ENCODE measurements at regions not wholly inside any gene's neighbourhood (a gene's known extent, or its start where the extent isn't known, plus 50 kb on each side); places are given as distances from the start of the nearest gene placed in this dataset.

DNA sequence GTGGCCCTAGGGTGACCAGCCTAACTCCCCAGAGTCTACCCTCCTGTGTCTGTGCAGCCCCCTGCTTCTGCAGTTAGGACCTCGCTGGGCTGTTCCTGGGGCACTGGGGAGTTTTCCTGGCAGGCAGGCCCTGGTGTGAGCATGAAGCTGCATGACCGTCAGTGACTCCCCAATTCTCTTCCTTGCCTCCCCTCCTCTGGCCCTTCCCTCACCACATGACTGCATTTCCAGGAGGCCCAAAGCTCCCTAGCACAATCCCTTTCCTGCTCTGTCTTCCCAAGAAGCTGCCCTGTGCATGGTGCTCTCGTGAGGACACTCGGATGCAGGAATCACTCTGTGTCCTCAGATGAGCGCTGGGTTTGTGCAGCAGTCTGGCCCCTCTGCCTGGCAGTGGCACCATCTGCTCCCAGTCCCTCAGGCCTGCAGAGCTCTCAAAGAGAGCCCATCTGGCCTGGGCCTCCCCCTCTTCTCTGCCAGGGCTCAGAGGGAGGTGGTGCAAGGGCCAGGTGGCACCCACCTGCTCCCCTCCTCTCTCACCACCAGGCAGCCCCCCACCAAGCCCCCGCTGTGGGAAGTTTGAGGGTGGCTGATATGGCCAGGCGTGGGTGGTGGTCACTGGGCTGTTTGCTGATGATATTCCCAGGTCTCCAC lies 125.6 kb upstream of the HS6ST1 start:
- no peaks in the 10 kb centered on the region for H3K27me3 ChIP-seq (ENCODE audit: control insufficient read depth in 1 of 2, insufficient read depth in 2 of 2, low read length in 2 of 2)
- DNase-seq (peak in 1 of 14 experiments; percentile 1), ATAC-seq (ENCODE audit: poor library complexity) (no peak)
- no peaks in the 10 kb centered on the region for H3K4me1 ChIP-seq (ENCODE audit: insufficient read depth, low read length)
- Mint-ChIP-seq H3K4me1 (ENCODE audit: low read depth) (no peaks in the 10 kb centered on the region), H3K9me3 (no peaks in the 10 kb centered on the region), H3K4me3 (no peak overlapping the region), H3K27me3 (no peaks in the 10 kb centered on the region), H3K36me3 (ENCODE audit: low read depth) (no peaks in the 10 kb centered on the region), H3K27ac (no peak overlapping the region)
- no peaks in the 10 kb centered on the region for H3K9me3 ChIP-seq (ENCODE audit: control insufficient read depth in 1 of 2, insufficient read depth in 1 of 2, low read length in 2 of 2)
- TF ChIP-seq, protein P1, sequence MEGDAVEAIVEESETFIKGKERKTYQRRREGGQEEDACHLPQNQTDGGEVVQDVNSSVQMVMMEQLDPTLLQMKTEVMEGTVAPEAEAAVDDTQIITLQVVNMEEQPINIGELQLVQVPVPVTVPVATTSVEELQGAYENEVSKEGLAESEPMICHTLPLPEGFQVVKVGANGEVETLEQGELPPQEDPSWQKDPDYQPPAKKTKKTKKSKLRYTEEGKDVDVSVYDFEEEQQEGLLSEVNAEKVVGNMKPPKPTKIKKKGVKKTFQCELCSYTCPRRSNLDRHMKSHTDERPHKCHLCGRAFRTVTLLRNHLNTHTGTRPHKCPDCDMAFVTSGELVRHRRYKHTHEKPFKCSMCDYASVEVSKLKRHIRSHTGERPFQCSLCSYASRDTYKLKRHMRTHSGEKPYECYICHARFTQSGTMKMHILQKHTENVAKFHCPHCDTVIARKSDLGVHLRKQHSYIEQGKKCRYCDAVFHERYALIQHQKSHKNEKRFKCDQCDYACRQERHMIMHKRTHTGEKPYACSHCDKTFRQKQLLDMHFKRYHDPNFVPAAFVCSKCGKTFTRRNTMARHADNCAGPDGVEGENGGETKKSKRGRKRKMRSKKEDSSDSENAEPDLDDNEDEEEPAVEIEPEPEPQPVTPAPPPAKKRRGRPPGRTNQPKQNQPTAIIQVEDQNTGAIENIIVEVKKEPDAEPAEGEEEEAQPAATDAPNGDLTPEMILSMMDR (IDR thresholded peaks at IDR 0.05), result no peak
- intact Hi-C loops (cut with DNase I, micrococcal nuclease), result no loop called here
- H3K27ac ChIP-seq (ENCODE audit: low read depth in 1 of 2, low read length in 2 of 2), result no peak overlapping the region
- CTCF ChIA-PET, result no interaction called here
- POLR2A ChIA-PET, result no interaction called here
- H3K4me3 ChIP-seq (ENCODE audit: low read length), result no peak overlapping the region
- H3K36me3 ChIP-seq (ENCODE audit: insufficient read depth, low read length), result no peaks in the 10 kb centered on the region

GRCh38 chr2:128444816-128445522 lies 126.3 kb upstream of the HS6ST1 start:
- Mint-ChIP-seq H3K36me3 (ENCODE audit: low read depth) (no peaks in the 10 kb centered on the region), H3K27me3 (no peaks in the 10 kb centered on the region), H3K9me3 (no peaks in the 10 kb centered on the region), H3K4me3 (no peak overlapping the region), H3K4me1 (ENCODE audit: low read depth) (no peaks in the 10 kb centered on the region), H3K27ac (no peak overlapping the region)
- ATAC-seq (ENCODE audit: poor library complexity) (no peak), DNase-seq (peak in 1 of 14 experiments; percentile 0)
- no peak overlapping the region for H3K4me3 ChIP-seq (ENCODE audit: low read length)
- ChIA-PET CTCF (no interaction called here), POLR2A (no interaction called here)
- no peaks in the 10 kb centered on the region for H3K27me3 ChIP-seq (ENCODE audit: control insufficient read depth in 1 of 2, insufficient read depth in 2 of 2, low read length in 2 of 2)
- TF ChIP-seq, protein P1 (IDR thresholded peaks at IDR 0.05), result no peak
- intact Hi-C loops (cut with DNase I, micrococcal nuclease), result no loop called here
- H3K36me3 ChIP-seq (ENCODE audit: insufficient read depth, low read length), result no peaks in the 10 kb centered on the region
- no peaks in the 10 kb centered on the region for H3K9me3 ChIP-seq (ENCODE audit: control insufficient read depth in 1 of 2, insufficient read depth in 1 of 2, low read length in 2 of 2)
- H3K27ac ChIP-seq (ENCODE audit: low read depth in 1 of 2, low read length in 2 of 2), result no peak overlapping the region
- H3K4me1 ChIP-seq (ENCODE audit: insufficient read depth, low read length), result no peaks in the 10 kb centered on the region

DNA sequence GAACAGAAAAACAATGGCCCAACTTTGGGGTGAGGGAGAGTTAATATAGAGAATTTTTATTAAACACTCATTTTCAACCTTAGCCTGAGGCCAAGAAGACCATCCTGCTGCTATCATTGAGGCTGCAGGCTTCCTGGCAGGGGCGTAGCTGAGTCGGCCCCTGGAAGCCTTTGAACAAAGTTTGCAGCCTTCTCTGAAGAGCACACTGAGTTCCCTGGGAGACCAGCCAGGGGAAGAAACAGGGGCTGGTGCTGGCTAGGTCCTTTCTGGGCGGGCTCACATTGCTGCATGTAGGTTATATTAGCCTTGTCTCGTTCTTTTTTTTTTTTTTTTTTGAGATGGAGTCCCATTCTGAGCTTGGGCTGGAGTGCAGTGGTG lies 126.8 kb upstream of the HS6ST1 start:
- H3K27ac Mint-ChIP-seq, result no peak overlapping the region
- H3K36me3 ChIP-seq (ENCODE audit: insufficient read depth, low read length), result no peaks in the 10 kb centered on the region
- H3K27ac ChIP-seq (ENCODE audit: low read depth in 1 of 2, low read length in 2 of 2), result no peak overlapping the region
- ChIA-PET POLR2A (no interaction called here), CTCF (no interaction called here)
- no peaks in the 10 kb centered on the region for H3K4me1 ChIP-seq (ENCODE audit: insufficient read depth, low read length)
- H3K4me1 Mint-ChIP-seq (ENCODE audit: low read depth), result no peaks in the 10 kb centered on the region
- DNase-seq (no peak), ATAC-seq (ENCODE audit: poor library complexity) (no peak)
- H3K36me3 Mint-ChIP-seq (ENCODE audit: low read depth), result no peaks in the 10 kb centered on the region
- H3K9me3 Mint-ChIP-seq, result no peaks in the 10 kb centered on the region
- H3K4me3 ChIP-seq (ENCODE audit: low read length), result no peak overlapping the region
- H3K27me3 ChIP-seq (ENCODE audit: control insufficient read depth in 1 of 2, insufficient read depth in 2 of 2, low read length in 2 of 2), result no peaks in the 10 kb centered on the region
- H3K4me3 Mint-ChIP-seq, result no peak overlapping the region
- intact Hi-C loops (cut with DNase I, micrococcal nuclease), result no loop called here
- no peaks in the 10 kb centered on the region for H3K27me3 Mint-ChIP-seq
- no peaks in the 10 kb centered on the region for H3K9me3 ChIP-seq (ENCODE audit: control insufficient read depth in 1 of 2, insufficient read depth in 1 of 2, low read length in 2 of 2)
- TF ChIP-seq, protein P1 (IDR thresholded peaks at IDR 0.05), result no peak

All from CD4-positive, alpha-beta T cell (primary cell).